Small intestine (tissue), 7 donors: ENCODE measurements at regions not wholly inside any gene's neighbourhood (a gene's known extent, or its start where the extent isn't known, plus 50 kb on each side); places are given as distances from the start of the nearest gene placed in this dataset.
A peak's percentile ranks its signal among the peaks of the same experiment; 100 is the strongest.

Experiments used
- DNase-seq, 2 donors: peaks; one replicate each; pipeline versions ENCODE4 v3.0.0 to v3.0.0-alpha.2; 2013
- FAIRE-seq: peaks from 2 replicates; lab custom pipeline; 2012; peaks lifted over from hg19 to GRCh38; lab: Jason Lieb, UNC
- H3K27ac ChIP-seq, 3 donors: one replicate each; pipeline ENCODE4 v1.5.1; 2013; ENCODE audit warnings: low read length in 2 of 3, mild to moderate bottlenecking in 2 of 3, control low read depth in 1 of 3, inconsistent platforms in 1 of 3, low read depth in 1 of 3, moderate library complexity in 1 of 3
- H3K27me3 ChIP-seq, 3 donors: one replicate each; pipeline ENCODE4 v1.6.1; 2013; ENCODE audit warnings: low read length in 3 of 3, inconsistent platforms in 1 of 3; ENCODE audit not compliant: control insufficient read depth in 3 of 3, insufficient read depth in 3 of 3
- H3K36me3 ChIP-seq, 3 donors: one replicate each; pipeline ENCODE4 v1.6.1; 2013; ENCODE audit warnings: low read length in 3 of 3, inconsistent platforms in 1 of 3, low read depth in 1 of 3, mild to moderate bottlenecking in 1 of 3, moderate library complexity in 1 of 3; ENCODE audit not compliant: control insufficient read depth in 3 of 3, insufficient read depth in 2 of 3
- H3K4me1 ChIP-seq, 3 donors: one replicate each; pipeline ENCODE4 v1.6.1; 2013; ENCODE audit warnings: low read length in 2 of 3, inconsistent platforms in 1 of 3, low read depth in 1 of 3, mild to moderate bottlenecking in 1 of 3, moderate library complexity in 1 of 3; ENCODE audit not compliant: control insufficient read depth in 3 of 3, insufficient read depth in 2 of 3
- H3K4me3 ChIP-seq, 3 donors: one replicate each; pipeline ENCODE4 v1.5.1; 2013; ENCODE audit warnings: low read length in 3 of 3, control low read depth in 1 of 3, inconsistent platforms in 1 of 3, low read depth in 1 of 3, mild to moderate bottlenecking in 1 of 3, moderate library complexity in 1 of 3
- H3K9me3 ChIP-seq, 2 donors: one replicate each; pipeline ENCODE4 v1.6.1; 2013; ENCODE audit warnings: low read depth in 1 of 2, low read length in 1 of 2; ENCODE audit not compliant: control insufficient read depth in 2 of 2, insufficient read depth in 1 of 2
- WGBS, 3 donors: extraction: QIAGEN DNeasy Blood & Tissue Kit; methylation state at CpG; one replicate each; pipeline ENCODE4 v1.1.7; 2013; 5-methylcytosine and 5-hydroxymethylcytosine counted together
- donor health status: healthy with polysubstance abuse.
- donor health status: control.
- donor health status: control.
- donor health status: Bipolar disorder and iron deficiency.
- donor health status: healthy.

GRCh38 chr9:93828331-93829097 is 126.6 kb downstream of the BARX1 start:
- peaks cover 0 to 28% (median 0%) of the 10 kb centered on the region in 3 donors for H3K27me3 ChIP-seq
- no peak overlapping the region for H3K27ac ChIP-seq
- H3K4me1 ChIP-seq = no peaks in the 10 kb centered on the region
- no peak for FAIRE-seq
- no peaks in the 10 kb centered on the region for H3K9me3 ChIP-seq
- H3K36me3 ChIP-seq = no peaks in the 10 kb centered on the region
- H3K4me3 ChIP-seq = no peak overlapping the region
- 76 to 83% (median 78%) methylated on average over 13 of the region's 13 CpGs for WGBS, 3 donors
- no peak for DNase-seq

DNA sequence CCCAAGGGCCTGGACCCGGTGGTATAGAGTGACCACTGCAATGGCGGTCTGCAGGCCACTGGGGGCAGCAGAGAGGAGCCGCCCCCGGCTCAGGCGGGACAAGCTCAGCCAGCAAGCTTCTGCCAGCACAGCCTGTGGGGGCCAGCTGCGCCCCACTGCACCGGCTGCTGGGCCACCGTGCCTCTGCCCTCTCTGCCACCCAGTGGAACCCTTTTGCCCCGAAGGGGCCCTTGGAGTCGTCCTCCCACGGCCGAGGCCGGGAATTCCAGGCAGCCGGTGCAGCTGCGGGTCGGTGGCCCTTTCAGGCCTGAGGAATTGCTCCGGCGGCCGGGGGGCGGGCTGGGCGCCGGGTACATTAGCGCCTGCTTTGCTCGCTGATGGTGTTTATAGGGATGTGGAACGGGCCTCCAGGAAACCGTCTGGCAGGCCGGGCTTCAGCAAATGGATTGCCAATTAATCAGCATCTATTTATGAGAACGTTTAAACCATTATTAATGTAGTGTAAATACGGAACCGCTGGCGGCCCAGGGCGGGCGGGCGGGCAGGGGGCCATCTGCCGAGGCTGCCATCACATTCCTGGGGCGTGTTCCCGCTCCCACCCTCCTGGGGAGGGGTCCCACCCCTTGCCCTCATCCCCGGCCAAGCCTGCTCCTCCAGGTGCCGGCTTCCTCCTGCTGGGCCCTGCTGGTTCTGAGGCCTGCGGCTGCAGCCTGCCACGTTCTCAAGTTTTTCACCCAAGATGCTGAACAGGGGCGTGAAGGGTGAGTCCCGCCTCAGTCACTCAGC is 127.4 kb downstream of the BARX1 start:
- Histone ChIP-seq H3K4me1 (no peaks in the 10 kb centered on the region), H3K27me3 (peaks cover 0 to 28% (median 0%) of the 10 kb centered on the region in 3 donors), H3K27ac (no peak overlapping the region), H3K4me3 (no peak overlapping the region), H3K36me3 (no peaks in the 10 kb centered on the region), H3K9me3 (peaks cover 0 to 7% of the 10 kb centered on the region in 2 donors)
- FAIRE-seq = no peak
- WGBS, 3 donors = 13 to 19% (median 14%) methylated on average over 29 to 43 of the region's 43 CpGs
- peak; percentile 27 to 75 for DNase-seq

DNA sequence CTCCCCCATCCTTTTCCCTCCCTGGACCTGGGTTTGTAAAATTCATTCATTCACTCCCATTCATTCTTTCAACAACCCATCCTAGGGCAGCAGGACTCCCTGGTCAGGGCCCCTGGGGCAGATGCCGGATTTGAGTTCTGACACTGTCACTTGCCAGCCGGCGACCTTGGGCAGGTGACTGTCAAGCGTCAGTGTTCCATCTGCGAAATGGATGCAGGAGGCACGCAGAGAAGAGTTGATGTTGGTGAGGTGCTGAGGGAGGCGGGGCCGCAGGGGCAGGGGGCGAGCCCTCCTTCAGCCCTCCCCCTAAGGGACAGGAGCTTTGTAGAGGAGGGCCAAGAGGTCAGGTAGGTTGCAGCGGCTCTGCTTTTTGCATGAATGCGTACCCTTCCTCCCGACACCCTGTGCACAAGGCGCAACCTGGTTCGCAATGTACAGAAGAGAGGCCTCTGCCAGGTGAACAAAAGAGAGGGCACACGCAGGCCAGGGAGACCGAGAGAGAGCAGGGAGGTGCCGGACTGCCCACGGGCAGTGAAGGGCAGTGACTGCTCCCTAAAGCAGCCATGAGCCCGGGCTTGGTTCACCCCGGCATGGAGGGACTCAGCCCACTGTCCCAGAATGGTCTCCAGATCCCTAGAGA is 128.1 kb downstream of the BARX1 start:
- Histone ChIP-seq H3K36me3 (no peaks in the 10 kb centered on the region), H3K4me3 (no peak overlapping the region), H3K27ac (no peak overlapping the region), H3K4me1 (no peaks in the 10 kb centered on the region), H3K27me3 (peaks cover 0 to 33% (median 0%) of the 10 kb centered on the region in 3 donors), H3K9me3 (peaks cover 0 to 8% of the 10 kb centered on the region in 2 donors)
- 29 to 36% (median 34%) methylated on average over 20 of the region's 20 CpGs for WGBS, 3 donors
- no peak for FAIRE-seq
- no peak for DNase-seq

DNA sequence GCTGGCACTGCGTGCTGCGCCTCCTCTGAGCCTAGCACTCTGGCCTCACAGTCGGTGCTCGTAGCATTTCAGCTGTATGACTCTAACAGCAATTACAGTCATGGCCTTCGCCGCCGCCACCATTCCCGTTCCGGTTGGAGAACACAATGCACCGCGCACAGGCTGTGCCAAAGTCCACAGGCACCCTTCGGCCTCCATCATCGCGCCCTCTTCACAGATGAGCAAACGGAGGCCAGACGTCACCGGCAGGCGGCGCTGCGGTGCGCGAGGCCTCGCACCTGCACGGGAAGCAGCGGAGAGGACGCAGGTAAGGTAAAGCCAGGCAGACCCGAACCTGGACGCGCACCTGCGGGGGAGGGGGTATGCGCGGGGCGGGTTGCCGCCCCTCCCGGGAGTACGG is 128.9 kb downstream of the BARX1 start:
- FAIRE-seq = no peak
- 21 to 24% (median 22%) methylated on average over 36 of the region's 36 CpGs for WGBS, 3 donors
- Histone ChIP-seq H3K27ac (no peak overlapping the region), H3K9me3 (peaks cover 0 to 8% of the 10 kb centered on the region in 2 donors), H3K4me3 (no peak overlapping the region), H3K4me1 (no peaks in the 10 kb centered on the region), H3K27me3 (peaks cover 0 to 35% (median 3%) of the 10 kb centered on the region in 3 donors), H3K36me3 (no peaks in the 10 kb centered on the region)
- DNase-seq = peak in 1 of 2 donors; percentile 32

DNA sequence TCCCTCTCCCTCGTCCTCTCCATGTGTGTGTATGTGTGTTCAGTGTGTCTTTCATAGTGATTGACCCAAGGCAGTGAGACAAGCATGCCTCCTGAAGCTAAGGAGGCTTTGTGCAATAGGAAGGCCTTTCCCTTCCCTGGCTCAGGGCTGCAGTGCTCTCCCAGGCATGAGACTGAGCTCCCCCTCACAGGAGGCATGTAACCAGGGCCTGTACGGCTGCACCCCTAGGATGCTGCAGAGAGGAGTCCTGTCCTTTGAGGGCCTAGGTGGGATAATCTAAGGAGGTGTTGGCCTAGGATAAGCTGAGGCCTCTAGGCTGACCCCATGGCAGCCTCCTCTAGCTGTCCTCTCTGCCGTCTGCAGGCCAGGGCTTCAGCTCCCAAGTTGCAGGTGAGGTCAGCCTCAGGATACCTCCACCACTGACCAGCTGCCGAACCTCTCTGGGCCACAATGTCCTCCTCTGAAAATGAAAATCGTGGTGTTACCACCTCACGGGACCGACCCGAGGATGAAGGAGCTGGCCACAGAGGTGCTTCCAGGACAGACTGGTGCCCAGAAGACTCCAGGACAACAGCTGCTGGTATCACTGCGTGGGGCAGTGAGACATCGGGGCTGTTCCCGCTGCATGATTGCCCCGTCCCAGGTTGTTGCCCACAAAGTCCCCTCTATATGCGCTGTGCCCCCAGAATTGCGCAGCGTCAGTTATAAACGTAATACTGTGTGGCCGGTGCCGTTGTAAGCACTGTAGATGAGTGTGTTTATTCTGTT is 129.6 kb downstream of the BARX1 start:
- H3K27ac ChIP-seq = no peak overlapping the region
- DNase-seq = no peak
- H3K4me1 ChIP-seq = no peaks in the 10 kb centered on the region
- H3K36me3 ChIP-seq = no peaks in the 10 kb centered on the region
- no peak for FAIRE-seq
- peaks cover 0 to 37% (median 5%) of the 10 kb centered on the region in 3 donors for H3K27me3 ChIP-seq
- H3K4me3 ChIP-seq = no peak overlapping the region
- WGBS, 3 donors = 83 to 88% (median 87%) methylated on average over 18 of the region's 18 CpGs
- H3K9me3 ChIP-seq = peaks cover 0 to 8% of the 10 kb centered on the region in 2 donors

DNA sequence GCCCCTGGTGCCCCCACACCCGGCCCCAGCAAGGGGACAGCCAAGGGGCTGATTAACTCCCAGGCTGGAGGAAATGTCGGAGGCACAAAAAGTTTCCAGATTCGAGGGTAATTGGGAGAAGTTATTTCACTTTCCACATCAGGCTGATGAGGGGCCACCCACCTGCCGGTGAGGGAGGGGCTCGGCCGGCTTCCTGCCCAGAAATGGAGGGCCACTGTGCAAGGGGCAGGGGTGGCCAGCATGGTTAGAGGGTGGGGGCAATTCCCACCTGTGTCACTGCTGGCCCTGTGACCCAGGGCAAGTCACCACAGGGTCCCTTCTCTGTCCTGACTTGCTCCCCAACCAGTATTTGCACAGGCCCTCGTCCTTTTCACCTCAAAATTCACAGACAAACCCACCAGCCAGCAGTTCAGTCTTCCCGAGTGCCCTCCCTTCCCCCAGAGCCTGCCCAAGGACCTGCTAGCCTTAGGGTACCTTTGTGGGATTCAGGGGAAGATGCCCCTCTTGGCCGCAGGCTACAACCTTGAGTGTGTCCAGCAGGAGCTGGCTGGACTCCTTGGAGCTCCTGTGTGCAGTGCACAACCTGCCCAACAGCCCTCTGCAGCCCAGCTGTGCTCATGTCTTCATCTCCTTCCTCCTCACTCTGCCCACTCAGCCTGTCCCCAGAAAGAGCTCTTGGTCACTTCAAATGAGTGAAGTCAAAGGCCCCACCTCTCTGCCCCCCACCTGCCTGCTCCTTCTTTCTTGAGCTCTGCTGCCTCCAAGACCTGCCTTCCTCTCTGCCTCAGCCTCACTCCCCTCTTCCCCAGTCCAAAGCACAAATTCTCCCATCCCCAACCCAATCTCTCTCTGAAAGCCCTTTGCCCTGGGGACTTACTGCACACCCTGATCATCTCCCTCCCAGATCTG is 130.5 kb downstream of the BARX1 start:
- H3K4me3 ChIP-seq = no peak overlapping the region
- H3K4me1 ChIP-seq = no peaks in the 10 kb centered on the region
- no peak for DNase-seq
- H3K9me3 ChIP-seq = peaks cover 0 to 8% of the 10 kb centered on the region in 2 donors
- 62 to 73% (median 65%) methylated on average over 9 of the region's 9 CpGs for WGBS, 3 donors
- FAIRE-seq = no peak
- no peaks in the 10 kb centered on the region for H3K36me3 ChIP-seq
- H3K27me3 ChIP-seq = peaks cover 0 to 41% (median 5%) of the 10 kb centered on the region in 3 donors
- H3K27ac ChIP-seq = no peak overlapping the region

GRCh38 chr9:93823245-93824072 is 131.7 kb downstream of the BARX1 start:
- 84 to 90% (median 87%) methylated on average over 9 of the region's 9 CpGs for WGBS, 3 donors
- H3K27ac ChIP-seq = no peak overlapping the region
- no peak overlapping the region for H3K4me3 ChIP-seq
- H3K9me3 ChIP-seq = peaks cover 0 to 8% of the 10 kb centered on the region in 2 donors
- DNase-seq (no peak), FAIRE-seq (no peak)
- no peaks in the 10 kb centered on the region for H3K4me1 ChIP-seq
- H3K36me3 ChIP-seq = no peaks in the 10 kb centered on the region
- peaks cover 0 to 41% (median 5%) of the 10 kb centered on the region in 3 donors for H3K27me3 ChIP-seq
